ENCODE measurements at regions not wholly inside any gene's neighbourhood (a gene's known extent, or its start where the extent isn't known, plus 50 kb on each side); places are given as distances from the start of the nearest gene placed in this dataset.

GRCh38 chr1:84759756-84760155 is 69.5 kb upstream of the SSX2IP start:
- no peak for DNase-seq

GRCh38 chr1:84758968-84759491 is 68.8 kb upstream of the SSX2IP start:
- no peak for DNase-seq

- no peak for DNase-seq
Measured at GRCh38 chr1:84758476-84758875, 68.2 kb upstream of the SSX2IP start.

GRCh38 chr1:84757301-84757700 is 67.0 kb upstream of the SSX2IP start:
- no peak for DNase-seq

- DNase-seq: no peak
Measured at GRCh38 chr1:84756455-84757082, 66.3 kb upstream of the SSX2IP start.

- DNase-seq: no peak
Measured at GRCh38 chr1:84756001-84756400, 65.7 kb upstream of the SSX2IP start.

GRCh38 chr1:84755216-84755615 is 65.0 kb upstream of the SSX2IP start:
- no peak for DNase-seq

- no peak for DNase-seq
Measured at GRCh38 chr1:84754386-84754703, 64.1 kb upstream of the SSX2IP start.

GRCh38 chr1:84753516-84754385 is 63.5 kb upstream of the SSX2IP start:
- peak; percentile 49 for DNase-seq

- DNase-seq: no peak
Measured at GRCh38 chr1:84750110-84750730, 60.0 kb upstream of the SSX2IP start.

- no peak for DNase-seq
Measured at GRCh38 chr1:84749427-84749826, 59.2 kb upstream of the SSX2IP start.

GRCh38 chr1:84748364-84748763 is 58.1 kb upstream of the SSX2IP start:
- DNase-seq: no peak

- DNase-seq: no peak
Measured at GRCh38 chr1:84745857-84746256, 55.6 kb upstream of the SSX2IP start.

- DNase-seq: no peak
Measured at GRCh38 chr1:84743896-84744295, 53.6 kb upstream of the SSX2IP start.

GRCh38 chr1:84742653-84743052 is 52.4 kb upstream of the SSX2IP start:
- no peak for DNase-seq

GRCh38 chr1:84740050-84740714 is 49.9 kb upstream of the SSX2IP start:
- DNase-seq: no peak
